HCT116 (cell line): ENCODE measurements at regions not wholly inside any gene's neighbourhood (a gene's known extent, or its start where the extent isn't known, plus 50 kb on each side); places are given as distances from the start of the nearest gene placed in this dataset.

Source experiments
- EZH2 ChIP-seq: fragments of 200-600 bp; sonication (generic); IDR thresholded peaks from 2 replicates; pipeline ENCODE4 v1.6.1; 2017; ENCODE audit warnings: antibody characterized with exemption, mixed run types
- JUND ChIP-seq: IDR thresholded peaks from 2 replicates; pipeline ENCODE4 v1.6.1; 2012
- POLR2A ChIP-seq: IDR thresholded peaks from 2 replicates; pipeline ENCODE4 v1.7.0; 2011; ENCODE audit warnings: borderline replicate concordance; ENCODE audit not compliant: insufficient read depth, insufficient read length; ENCODE audit errors: extremely low read depth
- POLR2AphosphoS5 ChIP-seq: IDR thresholded peaks from 2 replicates; pipeline ENCODE4 v1.6.1; 2011; ENCODE audit warnings: mild to moderate bottlenecking, low read depth, low read length, moderate library complexity
- RAD21 ChIP-seq: IDR thresholded peaks from 2 replicates; pipeline ENCODE4 v1.6.1; 2012; ENCODE audit warnings: low read depth, mild to moderate bottlenecking
- SIN3A ChIP-seq: IDR thresholded peaks from 2 replicates; pipeline ENCODE4 v1.6.1; 2012; ENCODE audit warnings: low read depth
- YY1 ChIP-seq: IDR thresholded peaks from 2 replicates; pipeline ENCODE4 v1.6.1; 2011; ENCODE audit warnings: low read length, low read depth, moderate library complexity, mild to moderate bottlenecking; ENCODE audit not compliant: insufficient replicate concordance; ENCODE audit errors: extremely low read depth
- ZNF274 ChIP-seq: fragments of 200-500 bp; sonication (Bioruptor generic); IDR thresholded peaks from 2 replicates; pipeline ENCODE4 v1.6.1; 2014; ENCODE audit warnings: mild to moderate bottlenecking, low read depth, low read length, inconsistent platforms
- TF ChIP-seq, protein P1 (sequence below), 3 experiments: fragments of 200-600 bp in 1 of 3; sonication (generic) in 1 of 3; IDR thresholded peaks in 2 of 3; conservative IDR thresholded peaks in 1 of 3; 2 replicates each; pipeline ENCODE4 v1.5.1; 2012 to 2017; ENCODE audit warnings: low read depth in 2 of 3, low read length in 2 of 3, antibody characterized with exemption in 1 of 3, borderline replicate concordance in 1 of 3, control low read depth in 1 of 3, mild to moderate bottlenecking in 1 of 3, mixed read lengths in 1 of 3, mixed run types in 1 of 3, moderate library complexity in 1 of 3; ENCODE audit not compliant: insufficient read depth in 1 of 3
- TF ChIP-seq, protein P2 (sequence below): IDR thresholded peaks from 2 replicates; pipeline ENCODE4 v1.6.1; 2012; ENCODE audit warnings: low read depth
- TF ChIP-seq, protein P3 (sequence below): IDR thresholded peaks from 2 replicates; pipeline ENCODE4 v1.6.1; 2012

DNA sequence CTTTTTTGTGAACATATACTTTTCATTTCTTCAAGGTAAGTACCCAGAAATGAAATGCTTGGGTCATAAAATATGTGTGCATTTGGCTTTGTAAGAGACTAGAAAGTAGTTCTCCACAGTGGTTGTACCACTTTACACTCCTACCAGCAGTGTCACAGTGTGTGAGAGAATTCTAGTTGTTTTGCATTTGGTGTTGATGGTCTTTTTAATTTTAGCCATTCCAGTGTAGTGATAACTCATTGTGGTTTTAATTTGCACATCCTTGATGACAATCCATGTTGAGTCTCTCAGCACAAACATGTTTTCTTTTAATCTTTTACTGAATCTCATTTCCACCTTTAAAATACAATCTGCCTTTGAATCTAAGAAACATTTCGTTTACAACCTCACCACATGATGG lies 402.5 kb upstream of the ETAA1 start:
- TF ChIP-seq, protein P1, sequence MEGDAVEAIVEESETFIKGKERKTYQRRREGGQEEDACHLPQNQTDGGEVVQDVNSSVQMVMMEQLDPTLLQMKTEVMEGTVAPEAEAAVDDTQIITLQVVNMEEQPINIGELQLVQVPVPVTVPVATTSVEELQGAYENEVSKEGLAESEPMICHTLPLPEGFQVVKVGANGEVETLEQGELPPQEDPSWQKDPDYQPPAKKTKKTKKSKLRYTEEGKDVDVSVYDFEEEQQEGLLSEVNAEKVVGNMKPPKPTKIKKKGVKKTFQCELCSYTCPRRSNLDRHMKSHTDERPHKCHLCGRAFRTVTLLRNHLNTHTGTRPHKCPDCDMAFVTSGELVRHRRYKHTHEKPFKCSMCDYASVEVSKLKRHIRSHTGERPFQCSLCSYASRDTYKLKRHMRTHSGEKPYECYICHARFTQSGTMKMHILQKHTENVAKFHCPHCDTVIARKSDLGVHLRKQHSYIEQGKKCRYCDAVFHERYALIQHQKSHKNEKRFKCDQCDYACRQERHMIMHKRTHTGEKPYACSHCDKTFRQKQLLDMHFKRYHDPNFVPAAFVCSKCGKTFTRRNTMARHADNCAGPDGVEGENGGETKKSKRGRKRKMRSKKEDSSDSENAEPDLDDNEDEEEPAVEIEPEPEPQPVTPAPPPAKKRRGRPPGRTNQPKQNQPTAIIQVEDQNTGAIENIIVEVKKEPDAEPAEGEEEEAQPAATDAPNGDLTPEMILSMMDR (IDR thresholded peaks at IDR 0.05 in 2 of 3, conservative IDR thresholded peaks at IDR 0.05 in 1 of 3; ENCODE audit: borderline replicate concordance in 1 of 3, insufficient read depth in 1 of 3, low read depth in 2 of 3, low read length in 2 of 3), result no peak
- TF ChIP-seq JUND, result no peak
- no peak for TF ChIP-seq POLR2A
- TF ChIP-seq, protein P2, sequence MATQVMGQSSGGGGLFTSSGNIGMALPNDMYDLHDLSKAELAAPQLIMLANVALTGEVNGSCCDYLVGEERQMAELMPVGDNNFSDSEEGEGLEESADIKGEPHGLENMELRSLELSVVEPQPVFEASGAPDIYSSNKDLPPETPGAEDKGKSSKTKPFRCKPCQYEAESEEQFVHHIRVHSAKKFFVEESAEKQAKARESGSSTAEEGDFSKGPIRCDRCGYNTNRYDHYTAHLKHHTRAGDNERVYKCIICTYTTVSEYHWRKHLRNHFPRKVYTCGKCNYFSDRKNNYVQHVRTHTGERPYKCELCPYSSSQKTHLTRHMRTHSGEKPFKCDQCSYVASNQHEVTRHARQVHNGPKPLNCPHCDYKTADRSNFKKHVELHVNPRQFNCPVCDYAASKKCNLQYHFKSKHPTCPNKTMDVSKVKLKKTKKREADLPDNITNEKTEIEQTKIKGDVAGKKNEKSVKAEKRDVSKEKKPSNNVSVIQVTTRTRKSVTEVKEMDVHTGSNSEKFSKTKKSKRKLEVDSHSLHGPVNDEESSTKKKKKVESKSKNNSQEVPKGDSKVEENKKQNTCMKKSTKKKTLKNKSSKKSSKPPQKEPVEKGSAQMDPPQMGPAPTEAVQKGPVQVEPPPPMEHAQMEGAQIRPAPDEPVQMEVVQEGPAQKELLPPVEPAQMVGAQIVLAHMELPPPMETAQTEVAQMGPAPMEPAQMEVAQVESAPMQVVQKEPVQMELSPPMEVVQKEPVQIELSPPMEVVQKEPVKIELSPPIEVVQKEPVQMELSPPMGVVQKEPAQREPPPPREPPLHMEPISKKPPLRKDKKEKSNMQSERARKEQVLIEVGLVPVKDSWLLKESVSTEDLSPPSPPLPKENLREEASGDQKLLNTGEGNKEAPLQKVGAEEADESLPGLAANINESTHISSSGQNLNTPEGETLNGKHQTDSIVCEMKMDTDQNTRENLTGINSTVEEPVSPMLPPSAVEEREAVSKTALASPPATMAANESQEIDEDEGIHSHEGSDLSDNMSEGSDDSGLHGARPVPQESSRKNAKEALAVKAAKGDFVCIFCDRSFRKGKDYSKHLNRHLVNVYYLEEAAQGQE, result no peak
- no peak for TF ChIP-seq EZH2
- no peak for TF ChIP-seq POLR2AphosphoS5
- no peak for TF ChIP-seq RAD21
- no peak for TF ChIP-seq SIN3A
- TF ChIP-seq YY1, result no peak
- TF ChIP-seq ZNF274, result no peak
- TF ChIP-seq, protein P3, sequence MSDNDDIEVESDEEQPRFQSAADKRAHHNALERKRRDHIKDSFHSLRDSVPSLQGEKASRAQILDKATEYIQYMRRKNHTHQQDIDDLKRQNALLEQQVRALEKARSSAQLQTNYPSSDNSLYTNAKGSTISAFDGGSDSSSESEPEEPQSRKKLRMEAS, result no peak
